LoVo (cell line): ENCODE measurements at regions not wholly inside any gene's neighbourhood (a gene's known extent, or its start where the extent isn't known, plus 50 kb on each side); places are given as distances from the start of the nearest gene placed in this dataset.

ENCODE experiments used
- DNase-seq: peaks from one replicate; pipeline ENCODE4 v3.0.0-alpha.2; 2016; ENCODE audit warnings: low spot score

GRCh38 chr5:17761326-17761725 is 127.1 kb downstream of the TAF11L14 start:
- DNase-seq, result no peak

- no peak for DNase-seq
Measured at GRCh38 chr5:17763301-17763700, 129.0 kb downstream of the TAF11L14 start.

DNA sequence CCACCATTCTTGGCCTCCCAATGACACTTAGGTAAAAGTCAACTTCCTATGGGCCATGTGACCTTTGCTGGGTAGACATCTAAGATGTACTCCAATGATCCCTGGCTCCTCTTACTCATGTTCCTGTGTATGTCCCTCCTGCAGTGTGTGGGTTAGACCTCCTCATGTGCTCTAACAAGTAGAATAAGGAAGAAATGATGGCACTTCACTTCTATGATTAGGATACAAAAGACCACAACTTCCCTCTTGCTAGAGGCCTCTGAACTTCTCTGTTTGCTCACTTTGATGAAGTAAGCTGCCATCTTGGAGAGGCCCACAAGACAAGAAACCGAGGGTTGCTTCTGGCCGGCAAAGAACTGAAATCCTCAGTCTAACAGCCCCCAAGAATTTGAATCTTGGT is 131.8 kb downstream of the TAF11L14 start:
- DNase-seq, result no peak

DNA sequence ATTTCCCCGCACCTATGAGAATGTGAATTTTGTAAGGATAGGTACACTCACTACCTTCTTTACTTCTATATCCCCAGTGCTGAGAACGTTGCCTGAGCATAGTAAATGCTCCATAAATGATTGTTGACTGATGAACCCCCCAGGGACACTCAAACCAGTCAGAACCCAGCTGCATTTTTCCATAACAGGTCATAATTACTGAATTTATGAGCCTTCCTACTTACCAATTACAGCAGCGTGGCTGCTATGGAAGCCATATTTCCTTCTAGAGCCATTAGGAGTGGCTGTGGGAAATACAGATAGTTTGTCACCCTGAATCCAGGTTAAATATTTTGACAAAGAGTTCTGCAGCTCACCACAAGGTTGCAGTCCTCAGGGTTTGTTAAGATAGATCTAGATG is 135.0 kb downstream of the TAF11L14 start:
- DNase-seq, result no peak

GRCh38 chr5:17772232-17772631 is 138.0 kb downstream of the TAF11L14 start:
- DNase-seq, result no peak

- DNase-seq, result no peak
Measured at GRCh38 chr5:17785774-17786173, 151.5 kb downstream of the TAF11L14 start.

GRCh38 chr5:17788351-17788750 is 154.1 kb downstream of the TAF11L14 start:
- no peak for DNase-seq

GRCh38 chr5:17794201-17794600 is 159.9 kb downstream of the TAF11L14 start:
- DNase-seq, result no peak

DNA sequence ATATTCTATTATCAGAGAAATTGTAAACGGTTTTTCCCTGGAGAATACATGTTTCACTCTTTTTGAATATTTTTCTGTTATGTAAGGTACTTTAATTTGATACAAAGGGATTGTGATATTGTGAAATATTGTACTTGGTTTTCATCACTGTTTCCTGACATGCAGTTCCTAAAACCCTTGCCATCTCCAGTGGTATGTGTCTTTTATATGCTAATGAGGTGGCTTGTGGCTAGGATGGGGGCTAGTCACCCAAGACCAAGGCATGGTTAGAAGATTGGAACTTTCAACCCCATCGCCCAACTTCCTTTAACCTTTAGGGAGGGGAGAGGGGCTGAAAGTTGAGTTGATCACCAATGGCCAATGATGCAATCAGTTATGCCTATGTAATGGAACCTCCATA is 160.6 kb downstream of the TAF11L14 start:
- DNase-seq, result no peak

DNA sequence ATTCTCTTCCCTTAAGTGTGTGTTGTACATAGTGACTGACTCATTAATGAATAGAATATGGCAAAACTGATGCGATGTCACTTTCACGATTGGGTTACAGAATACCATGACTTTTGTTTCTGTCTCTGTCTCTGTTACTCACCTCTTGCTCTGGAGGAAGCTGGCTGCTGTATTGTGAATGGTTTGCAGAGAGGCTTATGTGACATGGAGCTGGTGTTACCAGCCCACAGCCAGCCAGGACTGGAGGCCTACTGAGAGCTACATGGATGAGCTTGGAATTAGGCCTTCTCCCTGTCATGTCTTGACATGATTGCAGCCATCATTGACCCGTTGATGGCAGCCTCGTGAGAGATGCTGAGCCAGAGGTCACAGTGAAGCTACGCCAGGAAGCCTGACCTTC is 161.9 kb downstream of the TAF11L14 start:
- DNase-seq, result no peak

DNA sequence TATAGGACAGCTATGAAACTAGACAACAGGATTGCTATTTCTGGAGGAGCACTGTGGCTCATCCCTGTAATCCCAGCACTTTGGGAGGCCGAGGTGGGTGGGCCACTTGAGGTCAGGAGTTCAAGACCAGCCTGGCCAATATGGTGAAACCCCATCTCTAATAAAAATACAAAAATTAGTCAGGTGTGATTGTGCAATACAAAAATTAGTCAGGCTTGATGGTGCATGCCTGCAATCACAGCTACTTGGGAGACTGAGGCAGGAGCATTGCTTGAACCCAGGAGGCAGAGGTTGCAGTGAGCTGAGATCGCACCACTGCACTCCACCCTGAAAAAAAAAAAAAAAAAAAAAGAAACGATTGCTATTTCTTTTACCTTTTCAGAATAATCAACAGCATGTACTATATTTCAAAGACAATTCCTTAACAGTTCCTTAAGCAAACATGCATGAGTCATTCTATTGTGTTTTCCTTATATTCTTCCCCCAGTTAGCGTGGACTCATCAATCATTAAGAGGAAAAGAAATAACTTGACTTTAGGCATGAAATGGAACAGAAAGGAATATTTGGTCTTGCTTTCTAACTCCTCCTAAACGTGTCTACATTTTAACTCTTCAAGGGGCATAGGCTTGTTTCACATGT is 162.6 kb downstream of the TAF11L14 start:
- no peak for DNase-seq

DNA sequence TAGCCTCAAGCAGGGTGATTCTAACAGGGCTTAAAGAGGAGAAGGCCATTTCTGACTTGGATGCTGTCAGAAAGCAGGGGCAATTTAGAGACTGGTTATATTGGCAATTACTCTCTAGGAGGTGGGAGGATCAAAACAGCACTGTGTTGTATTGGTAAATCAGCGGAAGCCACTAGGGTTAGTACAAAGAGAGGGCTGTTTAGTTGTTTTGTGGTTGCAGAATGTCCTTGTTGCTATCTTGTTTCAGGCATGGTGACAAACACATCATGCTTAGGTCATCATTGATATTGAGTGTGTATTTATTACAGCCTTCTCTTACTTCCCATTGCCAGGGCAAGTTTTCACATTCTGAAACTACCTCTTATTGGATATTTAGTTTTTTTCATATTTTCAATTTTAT is 165.3 kb downstream of the TAF11L14 start:
- no peak for DNase-seq

GRCh38 chr5:17801595-17801994 is 167.3 kb downstream of the TAF11L14 start:
- DNase-seq, result no peak

- no peak for DNase-seq
Measured at GRCh38 chr5:17802256-17802655, 168.0 kb downstream of the TAF11L14 start.

- DNase-seq, result no peak
Measured at GRCh38 chr5:17803971-17804370, 169.7 kb downstream of the TAF11L14 start.

GRCh38 chr5:17805227-17805825 is 171.1 kb downstream of the TAF11L14 start:
- DNase-seq, result no peak

GRCh38 chr5:17806818-17807468 is 172.7 kb downstream of the TAF11L14 start:
- DNase-seq, result no peak

GRCh38 chr5:17808566-17808965 is 174.3 kb downstream of the TAF11L14 start:
- DNase-seq, result no peak

- no peak for DNase-seq
Measured at GRCh38 chr5:17810734-17811133, 176.5 kb downstream of the TAF11L14 start.

DNA sequence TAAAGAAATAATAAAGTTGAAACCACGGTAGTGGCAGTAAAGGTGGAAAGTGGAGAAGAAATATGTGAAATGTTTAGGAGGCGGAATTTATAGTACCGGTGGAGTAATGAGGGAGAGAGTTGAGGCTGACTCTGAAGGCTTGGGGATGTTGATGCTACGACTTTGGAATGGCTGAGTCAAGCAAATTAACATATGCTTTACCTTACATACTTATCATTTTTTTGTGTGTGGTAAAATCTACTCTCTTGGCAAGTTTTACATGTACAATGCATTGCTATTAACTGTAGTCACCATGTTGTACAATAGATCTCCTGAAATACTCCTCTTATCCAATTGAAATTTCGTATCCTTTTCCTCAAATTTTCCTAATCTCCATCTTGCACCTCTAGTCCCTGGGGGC is 179.0 kb downstream of the TAF11L14 start:
- DNase-seq, result no peak

- DNase-seq, result no peak
Measured at GRCh38 chr5:17816505-17816904, 182.2 kb downstream of the TAF11L14 start.

DNA sequence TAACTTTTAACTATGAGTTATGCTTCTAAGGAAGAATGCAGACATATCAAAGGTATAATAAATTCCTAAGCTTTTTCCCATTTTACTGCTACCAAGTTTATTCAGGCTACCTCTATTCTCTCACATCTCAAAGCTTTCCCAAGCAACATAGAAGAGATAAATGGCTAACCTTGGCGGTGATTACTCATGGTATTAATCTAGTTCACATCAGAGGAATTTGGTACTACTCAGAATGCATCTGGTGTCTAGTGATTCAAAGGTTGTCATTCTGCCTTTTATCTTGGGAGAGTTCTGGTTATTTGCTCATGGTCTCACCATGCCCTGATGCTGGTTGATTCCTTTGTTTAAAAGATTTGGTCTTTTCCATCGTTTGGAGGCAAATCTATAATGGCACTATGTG is 182.7 kb downstream of the TAF11L14 start:
- DNase-seq, result no peak

DNA sequence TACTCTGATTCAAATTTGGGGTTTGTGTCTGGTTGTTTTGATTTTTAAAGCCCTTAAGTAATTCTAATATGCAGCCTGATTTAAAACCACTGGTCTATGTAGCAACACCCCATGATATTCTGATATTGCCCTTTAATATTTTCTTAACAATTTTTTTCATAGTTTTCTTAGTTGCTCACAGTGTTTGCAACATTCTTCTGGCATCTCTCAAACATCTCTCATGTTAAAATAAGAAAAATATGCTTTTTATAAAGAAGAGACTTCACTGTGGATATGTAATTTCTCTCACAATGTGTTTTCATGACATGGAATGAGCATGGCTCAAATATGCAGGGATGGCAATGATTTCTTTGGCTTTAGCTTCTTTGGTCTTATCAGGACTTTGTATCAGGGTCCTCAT is 183.7 kb downstream of the TAF11L14 start:
- no peak for DNase-seq

GRCh38 chr5:17819783-17820182 is 185.5 kb downstream of the TAF11L14 start:
- no peak for DNase-seq
